Activated CD4-positive, alpha-beta T cell treated with anti-CD3 and anti-CD28 coated beads, Interleukin-10, Interleukin-2, amounts not matched to agents 100 ng/mL and 50 ng/mL, durations not matched to agents 16 hours and 8 hours (primary cell): ENCODE measurements at regions not wholly inside any gene's neighbourhood (a gene's known extent, or its start where the extent isn't known, plus 50 kb on each side); places are given as distances from the start of the nearest gene placed in this dataset.

Source experiments
- DNase-seq: peaks from one replicate; pipeline ENCODE4 v3.0.0-alpha.2; 2020

DNA sequence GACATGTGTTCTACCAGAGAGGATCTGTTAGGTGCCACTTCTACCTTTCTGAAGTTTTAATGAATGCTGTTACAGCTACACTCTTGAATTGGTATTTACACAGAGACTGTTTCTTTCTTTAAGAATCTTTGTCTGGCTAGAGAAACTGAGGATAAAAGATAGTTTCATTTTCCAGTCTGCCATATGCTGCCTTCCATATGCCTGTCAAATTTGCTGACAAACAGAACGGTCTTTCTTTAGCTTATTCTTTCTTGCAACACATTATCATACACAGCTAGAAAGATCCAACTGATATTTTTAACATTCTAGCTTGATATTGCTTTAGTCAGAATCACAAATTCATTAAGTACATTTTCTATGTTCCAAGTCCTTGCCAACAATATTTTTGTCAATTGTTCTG lies 409.8 kb upstream of the CELF4 start:
- no peak for DNase-seq

DNA sequence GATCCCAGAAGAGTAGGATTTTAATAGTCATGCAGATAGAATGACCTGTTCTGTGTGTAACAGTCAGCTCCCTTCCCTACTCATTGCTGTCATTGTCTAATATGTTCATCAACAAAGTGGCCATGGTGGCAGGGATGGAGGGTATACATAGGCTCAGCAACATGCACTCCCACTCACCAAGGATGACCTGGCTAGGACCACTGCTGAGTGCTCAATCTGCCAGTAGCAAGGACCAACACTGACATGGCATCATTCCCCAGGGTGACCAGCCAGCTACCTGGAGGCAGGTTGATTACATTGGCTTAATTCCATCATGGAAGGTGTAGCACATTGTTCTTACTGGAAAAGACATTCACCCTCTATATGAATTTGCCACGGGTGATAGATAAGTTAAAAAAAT lies 401.7 kb upstream of the CELF4 start:
- no peak for DNase-seq

DNA sequence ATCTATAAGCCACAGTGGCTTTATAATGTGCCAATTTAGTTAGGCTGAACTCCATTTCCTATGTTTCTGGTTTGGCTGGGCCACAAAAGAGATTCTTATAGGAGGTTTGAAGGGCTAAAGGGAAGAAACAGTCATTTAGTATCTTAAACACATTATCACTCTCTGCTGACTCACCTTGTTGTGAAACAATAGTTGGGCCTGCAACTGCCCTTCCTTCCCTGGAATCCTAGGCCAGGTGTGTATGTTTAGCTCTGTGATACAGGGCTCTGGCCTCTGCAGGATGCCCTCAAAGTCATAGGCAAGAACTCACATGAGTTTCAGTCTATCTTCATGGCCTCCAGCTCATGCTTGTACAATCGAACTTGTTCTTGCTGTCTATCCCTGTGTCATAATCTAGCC lies 400.0 kb upstream of the CELF4 start:
- no peak for DNase-seq

DNA sequence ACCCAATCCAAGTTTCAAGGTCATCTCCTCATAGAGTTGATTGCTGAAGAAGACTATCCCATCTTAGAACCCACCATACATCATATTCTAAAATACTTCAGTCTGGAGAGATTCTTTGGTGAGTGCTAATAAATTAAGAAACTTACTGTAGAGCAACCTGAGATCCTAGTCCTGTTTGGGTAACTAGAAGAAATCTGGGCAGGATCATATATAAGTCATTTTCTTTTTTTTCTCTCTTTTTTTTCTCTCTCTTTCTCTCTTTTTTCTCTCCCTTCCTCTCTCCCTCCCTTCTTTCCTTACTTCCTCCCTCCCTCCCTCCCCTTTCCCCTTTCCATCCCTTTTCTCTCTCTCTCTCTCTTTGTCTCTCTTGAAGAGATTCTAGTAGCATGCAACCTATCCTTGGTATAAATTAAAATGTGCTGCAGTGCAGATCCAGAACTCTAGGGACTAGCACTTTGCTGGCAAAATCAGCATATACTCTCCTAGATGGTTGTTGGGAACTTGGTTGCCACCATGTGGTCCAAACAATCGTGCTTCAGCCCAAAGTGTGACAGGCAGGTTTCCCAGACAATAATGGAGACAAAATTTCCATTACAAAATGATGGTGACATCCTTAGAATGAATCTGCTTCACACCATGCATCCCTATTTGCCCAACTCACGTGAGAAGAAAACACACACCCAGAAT lies 399.4 kb upstream of the CELF4 start:
- no peak for DNase-seq

DNA sequence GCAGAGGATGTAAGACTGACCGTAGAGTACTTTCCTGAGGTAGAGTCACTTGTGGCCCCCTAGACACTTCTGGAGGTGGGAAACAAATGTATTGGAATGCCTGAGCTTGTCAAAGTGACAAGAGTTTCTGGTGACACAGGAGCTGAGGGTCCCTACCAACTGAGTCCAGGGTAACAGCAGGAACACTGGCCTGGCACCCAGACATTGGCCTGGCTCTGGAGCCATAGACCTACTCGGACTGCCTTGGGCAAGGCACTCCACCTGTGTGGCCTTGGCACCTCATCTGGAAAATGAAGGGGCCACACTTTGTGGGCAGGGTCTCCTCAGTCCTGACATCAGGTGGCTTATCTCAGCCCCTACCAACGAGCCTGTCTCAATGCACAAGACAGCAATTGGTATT lies 398.2 kb upstream of the CELF4 start:
- DNase-seq, result no peak

DNA sequence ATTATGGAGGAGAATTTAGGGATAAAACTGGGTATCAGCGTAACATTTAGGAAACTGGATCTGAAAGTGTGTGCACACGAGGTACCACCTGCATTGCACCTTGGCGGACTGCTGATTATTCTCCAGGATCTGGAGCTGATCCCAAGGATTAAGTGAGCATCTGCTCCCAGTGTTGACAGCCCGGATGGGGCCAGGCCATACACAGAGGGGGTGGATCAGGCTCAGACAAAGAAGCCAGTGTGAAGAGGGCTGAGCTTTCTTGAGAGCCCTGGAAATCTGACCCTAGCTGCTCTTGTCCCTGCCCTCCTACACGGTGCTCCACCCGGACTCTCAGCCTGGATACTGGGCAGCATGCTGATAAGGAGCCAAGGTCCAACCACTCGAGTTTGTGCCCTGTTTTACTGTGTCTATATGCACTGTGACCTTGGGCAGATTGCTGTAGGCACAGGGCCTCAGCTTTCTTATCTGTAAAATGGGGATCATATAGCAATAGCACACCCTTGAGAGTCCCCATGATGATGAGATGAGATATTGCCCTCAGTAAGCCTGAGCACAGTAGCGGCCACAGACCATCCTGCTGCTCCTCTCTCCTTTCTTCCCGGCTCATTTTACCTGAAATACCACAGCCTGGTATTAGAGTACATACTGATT lies 396.8 kb upstream of the CELF4 start:
- DNase-seq, result no peak

DNA sequence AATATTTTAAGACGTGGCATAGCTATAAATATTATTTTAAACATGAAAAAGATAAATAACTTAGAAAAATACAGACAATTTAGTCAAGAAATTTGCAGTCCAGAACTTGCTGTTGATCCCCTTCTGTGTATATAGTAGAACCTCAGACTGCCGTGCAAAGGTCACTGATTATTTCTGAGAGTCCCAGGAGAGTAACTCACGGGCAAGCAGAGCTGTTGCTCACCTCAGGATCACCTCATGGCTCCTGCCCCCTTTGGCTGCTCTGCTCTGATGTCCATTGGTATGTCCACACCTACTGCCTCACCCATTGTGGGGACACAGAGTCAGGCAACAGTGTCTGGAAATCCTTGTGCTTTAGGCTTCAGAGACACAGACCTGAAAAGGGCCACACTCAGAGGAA lies 392.9 kb upstream of the CELF4 start:
- DNase-seq, result no peak

DNA sequence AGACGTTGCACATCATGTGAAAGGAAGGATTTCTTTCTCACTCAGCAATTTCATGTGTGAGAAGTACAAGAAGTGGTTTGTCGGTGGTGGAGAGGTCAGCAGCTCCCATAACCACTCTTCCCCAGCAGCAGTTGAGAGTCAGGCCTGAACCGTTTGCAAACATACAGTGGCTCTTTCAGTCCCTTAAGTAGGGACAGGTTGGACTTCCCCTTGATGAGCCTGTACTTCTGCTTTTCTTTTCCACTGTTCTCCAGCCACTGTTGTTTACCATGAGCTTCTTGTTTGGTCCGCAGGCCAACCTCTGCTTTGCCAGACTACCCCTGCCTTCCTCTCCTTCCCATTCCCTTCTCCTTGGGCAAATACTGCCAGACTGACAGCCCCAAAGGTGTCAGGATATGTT lies 391.3 kb upstream of the CELF4 start:
- DNase-seq, result no peak

DNA sequence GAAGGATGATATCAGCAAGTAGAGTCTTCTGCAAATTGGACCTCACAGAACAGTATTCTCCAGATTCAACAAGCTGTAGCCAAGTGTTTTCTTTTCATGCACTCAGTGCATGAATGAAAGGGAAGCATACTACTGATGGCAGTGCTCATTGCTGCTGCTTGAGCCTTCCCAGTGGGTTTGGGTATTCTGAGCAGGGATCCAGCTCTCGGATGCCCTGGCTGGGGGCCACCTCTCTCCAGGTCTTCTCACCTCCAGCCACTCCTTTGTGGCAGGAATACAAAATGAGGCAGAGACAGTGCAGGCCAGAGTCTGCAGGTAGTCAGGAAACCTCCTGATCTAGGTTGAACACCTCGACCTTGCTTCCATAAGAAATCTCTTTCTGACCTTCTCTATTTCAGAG lies 390.4 kb upstream of the CELF4 start:
- no peak for DNase-seq

DNA sequence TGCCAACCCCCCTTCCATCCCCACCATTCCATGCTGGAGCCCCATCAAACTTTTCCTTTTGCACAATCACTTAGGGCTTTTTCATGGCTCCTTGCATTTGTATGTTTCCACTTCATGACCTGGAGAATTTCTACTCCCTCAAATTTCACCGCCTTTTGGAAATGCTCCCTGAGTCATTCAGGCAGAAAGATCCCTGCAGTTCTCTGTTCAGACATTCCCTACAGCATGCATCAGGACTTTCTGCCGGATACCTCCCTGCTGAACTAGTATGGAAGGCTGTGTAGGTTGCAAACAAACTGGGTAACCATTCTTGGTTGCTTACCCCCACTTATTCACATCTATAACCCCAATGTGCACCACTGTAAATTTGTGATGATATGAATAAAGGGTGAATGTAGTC lies 389.6 kb upstream of the CELF4 start:
- DNase-seq, result no peak

DNA sequence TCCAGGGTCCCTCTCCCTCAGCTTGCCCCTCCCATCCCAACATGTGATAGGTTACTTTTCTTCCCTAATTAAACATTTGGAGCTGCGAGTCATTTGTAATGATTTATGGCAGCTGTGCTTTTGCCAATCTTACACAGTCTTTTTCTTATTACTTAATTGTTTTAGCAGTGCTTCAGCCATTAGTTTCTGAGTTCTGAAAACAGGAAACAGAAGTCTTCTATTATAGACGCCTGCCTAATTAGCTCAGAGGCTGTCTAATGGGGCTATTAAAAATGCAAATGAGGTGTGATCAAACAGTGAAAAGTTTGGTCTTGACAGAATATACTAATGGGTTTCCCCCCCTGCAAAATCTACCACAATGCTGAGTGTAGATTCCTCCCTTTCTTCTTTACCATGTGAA lies 388.3 kb upstream of the CELF4 start:
- DNase-seq, result no peak

DNA sequence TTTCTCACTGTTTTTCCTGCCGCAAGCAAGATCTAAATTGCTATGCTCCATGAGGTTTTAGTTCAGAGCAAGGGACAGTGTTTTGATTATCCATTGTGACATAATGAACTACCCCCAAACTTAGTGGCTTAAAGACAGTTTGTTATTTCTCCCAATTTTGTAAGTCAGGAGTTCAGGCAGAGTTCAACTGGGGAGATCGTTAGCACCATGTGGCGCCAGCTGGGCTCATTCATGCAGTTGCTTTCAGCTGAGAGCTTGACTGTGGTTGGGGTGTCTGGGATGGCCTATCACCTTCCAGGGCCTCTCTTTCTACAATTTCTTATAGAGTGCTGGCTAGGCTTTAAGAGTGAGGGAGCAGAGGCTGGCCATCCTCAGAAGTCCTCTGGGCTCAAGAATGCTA lies 382.9 kb upstream of the CELF4 start:
- DNase-seq, result no peak

DNA sequence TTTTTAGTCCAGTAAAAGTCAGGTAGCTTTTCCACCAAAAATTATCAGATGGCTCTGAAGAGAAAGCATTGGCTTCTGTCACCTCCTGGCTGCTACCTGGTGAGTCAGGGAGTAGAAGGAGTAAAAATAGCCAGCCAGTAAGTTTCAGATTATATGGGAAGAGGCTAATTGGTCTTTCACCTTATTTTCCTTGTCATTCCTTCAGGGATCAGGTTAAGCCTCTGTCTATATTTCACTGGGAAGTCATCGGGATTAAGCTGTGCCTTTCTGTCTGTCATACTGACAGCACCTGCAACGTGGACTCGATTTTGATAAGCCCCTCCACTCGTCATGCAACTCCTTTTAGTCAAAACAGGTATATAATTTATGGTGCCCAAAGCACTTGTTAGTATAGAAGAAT lies 380.7 kb upstream of the CELF4 start:
- DNase-seq, result no peak

DNA sequence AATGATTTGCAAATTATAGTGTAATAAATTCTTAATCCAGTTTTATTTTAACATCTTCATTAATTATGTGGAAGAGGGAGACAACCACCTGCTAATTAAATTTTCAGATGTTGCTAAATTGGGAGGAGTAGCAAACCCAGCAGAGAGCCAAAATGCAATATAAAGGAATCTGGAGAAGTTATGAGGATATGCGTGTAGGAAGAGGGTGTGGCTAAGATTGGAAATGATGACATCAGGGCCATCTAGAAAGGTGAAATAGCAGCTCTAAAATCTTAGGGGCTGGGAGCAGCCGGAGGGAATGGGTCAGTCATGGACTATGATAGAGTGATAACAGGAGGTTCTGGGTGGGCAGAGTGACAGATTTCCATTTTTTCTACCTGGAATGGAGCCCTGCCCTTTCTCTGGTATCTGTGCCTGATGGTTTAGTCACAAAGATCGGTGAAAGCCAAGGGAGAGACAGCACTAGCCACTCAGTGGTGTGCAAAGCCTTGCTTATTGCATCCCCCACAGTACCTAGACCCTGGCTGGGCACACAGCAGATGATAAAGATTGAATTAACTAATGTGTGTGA lies 379.2 kb upstream of the CELF4 start:
- DNase-seq, result no peak

DNA sequence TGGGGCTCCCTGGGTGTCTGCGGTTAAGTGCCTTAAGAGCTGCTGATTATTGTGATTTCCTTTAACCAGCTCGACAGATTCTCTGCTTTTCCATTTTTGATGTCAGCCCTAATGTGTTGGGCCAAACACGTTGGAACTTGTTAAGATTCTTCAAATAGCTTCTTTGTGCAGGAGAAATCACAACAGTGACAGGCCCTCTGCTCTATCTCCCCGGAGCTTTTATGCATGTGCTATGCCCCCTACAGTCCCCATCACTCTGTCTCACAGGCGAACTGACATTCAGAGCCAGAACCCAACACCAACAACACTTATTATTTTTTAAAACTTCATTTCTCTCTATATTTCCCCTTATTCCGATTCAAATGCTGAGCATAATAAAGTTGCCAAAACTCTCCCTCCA lies 371.7 kb upstream of the CELF4 start:
- no peak for DNase-seq

DNA sequence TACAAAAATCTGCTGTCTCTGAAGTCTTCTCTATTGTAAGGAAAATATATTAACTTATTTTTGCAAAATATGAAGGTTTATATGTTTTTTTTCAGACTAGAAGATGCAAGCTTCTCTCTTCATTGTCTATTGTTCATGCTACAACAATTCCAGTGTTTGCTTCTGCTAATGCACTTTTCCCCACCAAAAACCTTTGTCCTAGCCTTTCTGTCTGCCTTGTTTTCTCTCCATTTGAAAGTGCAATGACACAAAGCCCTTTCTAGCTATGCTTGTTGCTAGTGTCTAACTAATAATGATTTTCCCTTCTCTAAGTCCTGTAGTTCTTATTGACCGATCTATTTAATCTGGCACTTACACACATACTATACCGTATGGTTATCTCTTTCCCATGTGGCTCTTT lies 369.5 kb upstream of the CELF4 start:
- no peak for DNase-seq

DNA sequence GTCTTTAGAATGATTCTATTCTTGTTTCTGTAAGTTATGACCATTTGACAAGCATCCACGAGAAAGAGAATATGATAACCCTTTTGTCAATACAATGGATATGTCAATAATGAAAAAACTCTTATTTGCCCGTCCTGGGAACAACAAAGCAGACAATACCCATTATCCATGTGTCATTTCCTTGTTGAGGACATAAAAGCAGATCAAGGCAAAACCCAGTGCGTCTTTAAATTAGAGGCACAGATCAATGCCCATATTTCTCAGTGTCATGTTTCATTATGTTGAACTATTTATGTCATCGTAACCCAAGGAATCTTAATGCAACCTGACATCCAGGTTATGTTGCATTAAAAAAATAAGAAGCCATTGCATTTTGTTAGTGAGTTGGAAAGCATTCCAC lies 365.0 kb upstream of the CELF4 start:
- no peak for DNase-seq

DNA sequence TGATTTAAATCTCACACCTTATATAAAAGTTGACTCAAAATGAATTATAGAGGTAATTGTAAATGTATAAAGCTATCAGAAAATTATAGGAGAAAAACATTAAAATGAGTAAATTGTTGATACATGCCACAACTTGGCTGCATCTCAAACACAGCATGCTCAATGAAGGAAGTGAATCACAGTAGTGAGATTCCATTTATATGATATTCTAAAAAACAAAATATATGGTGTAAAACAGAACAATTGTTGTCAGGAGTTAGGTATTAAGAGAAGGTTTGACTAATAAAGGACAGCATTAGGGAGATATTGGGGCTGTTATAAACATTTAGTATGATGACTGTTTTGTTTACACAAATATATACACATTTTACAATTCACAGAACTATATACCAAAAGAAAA lies 356.6 kb upstream of the CELF4 start:
- no peak for DNase-seq

DNA sequence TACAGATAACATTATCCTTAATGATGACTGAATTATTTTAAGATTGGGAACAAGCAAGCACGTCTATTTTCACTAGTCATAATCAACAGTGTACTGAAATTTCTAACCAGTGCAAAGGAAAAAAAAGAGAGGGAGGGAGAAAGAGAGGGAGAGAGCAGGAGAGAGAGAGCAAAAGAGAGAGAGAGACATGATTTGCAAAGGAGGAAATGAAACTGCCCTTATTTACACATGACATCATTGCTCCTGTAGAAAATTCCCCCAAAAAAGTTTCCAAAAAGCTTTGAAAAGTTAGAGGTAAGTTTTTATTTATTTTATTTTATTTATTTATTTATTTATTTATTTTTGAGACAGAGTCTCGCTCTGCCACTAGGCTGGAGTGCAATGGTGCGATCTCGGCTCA lies 355.3 kb upstream of the CELF4 start:
- DNase-seq, result no peak

DNA sequence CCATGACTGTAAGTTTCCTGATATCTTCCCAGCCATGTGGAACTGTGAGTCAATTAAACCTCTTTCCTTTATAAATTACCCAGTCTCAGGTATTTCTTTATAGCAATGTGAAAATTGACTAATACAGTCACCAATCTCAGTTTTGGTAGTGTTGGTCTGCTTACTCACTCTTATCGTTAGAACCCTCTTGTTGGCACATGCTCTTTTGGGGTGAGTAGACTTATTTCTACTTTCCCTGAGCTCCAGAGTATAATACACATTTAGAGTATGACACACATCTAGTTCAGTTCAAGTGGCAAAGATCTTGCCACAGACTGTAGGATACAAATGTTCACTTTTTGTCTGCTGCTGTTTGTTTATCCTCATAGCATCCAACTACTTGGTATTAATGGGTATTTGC lies 347.5 kb upstream of the CELF4 start:
- DNase-seq, result no peak

DNA sequence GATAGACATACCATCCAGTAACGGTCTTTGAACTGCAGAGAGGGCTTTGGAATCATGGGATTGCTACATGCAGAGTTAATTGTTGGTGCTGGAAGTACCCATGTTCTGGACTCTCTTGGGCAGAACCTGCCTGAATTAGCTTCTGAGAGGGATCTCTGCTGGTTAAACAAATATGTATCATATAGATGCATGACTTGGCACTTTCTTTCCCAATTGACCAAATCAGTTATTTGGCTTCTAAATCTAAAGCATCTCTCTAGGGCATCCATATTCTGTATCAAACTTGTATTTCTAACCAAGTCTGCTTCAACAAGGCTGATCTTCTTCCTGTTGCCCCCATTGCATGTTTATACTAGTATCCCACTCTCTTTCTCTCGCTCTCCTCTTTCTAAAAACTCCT lies 336.7 kb upstream of the CELF4 start:
- DNase-seq, result no peak

DNA sequence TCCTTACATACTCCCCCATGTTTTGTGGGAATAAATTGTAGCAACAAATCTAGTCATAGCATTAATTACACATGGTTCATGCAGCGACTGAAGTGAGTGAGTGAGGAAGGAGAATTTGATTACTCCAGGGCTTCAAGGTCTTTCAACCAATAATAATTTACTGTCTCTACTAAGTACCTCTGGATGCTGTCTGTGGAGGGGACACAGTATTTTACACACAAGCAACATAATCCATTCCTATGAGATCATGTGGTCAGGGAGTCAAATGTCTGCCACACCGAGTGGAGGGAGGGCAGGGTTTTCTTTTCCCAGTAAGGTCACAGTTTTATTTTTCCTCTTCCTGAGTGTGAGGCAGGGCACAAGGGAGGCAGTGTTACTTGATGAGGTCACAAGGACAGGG lies 334.7 kb upstream of the CELF4 start:
- DNase-seq, result no peak

DNA sequence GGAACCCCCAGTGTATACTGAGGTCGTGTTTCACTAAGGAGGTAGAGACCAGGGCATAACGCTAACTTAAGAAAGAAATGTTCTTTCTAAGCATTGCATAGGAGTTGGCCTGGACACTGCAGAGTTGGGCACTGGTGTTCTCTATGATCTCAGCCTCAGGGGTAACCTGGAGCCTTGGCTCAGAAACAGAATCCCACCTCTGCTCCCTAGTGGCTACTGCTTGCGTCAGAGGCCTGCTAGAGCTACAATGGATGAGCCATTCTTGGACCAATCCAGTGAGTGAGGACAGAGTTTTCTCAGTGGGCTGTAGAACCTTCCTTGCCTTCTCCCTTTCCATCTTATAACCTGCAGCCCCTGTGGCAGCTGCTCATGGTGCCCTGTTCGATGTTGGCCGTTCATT lies 324.4 kb upstream of the CELF4 start:
- DNase-seq, result no peak

DNA sequence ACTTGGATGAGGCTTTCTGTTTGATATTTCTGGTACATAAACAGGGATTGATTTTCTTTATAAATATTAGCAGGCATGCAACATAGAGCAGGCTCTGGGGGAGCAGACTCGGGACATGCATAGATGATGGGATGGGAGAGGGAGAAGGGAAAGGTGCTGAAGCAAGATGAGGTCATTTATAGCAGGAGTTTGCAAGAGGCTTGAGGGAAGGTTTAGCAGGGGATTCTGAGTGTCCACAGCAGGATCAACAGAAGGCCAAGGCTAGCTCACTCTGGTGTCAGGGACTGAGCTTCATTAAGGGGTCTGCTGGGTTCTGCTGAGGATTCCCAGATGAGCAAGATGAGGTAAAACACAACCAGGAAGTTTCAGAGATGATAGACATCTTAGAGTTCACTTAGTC lies 309.1 kb upstream of the CELF4 start:
- no peak for DNase-seq

DNA sequence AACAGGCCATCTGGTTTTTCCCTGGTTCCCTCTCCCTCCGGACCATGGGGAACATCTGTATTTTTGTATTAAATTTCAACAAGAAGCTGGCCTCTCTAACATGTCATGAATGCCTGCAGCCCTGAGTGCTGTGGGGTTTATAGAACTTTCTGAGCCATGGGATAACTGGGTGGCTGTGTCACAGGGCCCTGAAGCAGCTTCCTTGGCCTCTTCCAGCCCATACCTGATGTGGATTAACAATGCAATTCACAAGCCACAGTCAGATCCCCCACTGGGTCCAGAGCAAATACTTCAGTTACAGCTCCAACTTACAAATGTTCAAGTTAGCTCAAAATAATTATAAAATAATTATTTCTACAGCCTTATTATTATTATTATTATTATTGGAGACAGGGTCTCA lies 307.8 kb upstream of the CELF4 start:
- DNase-seq, result no peak
